Astrocyte (in vitro differentiated cells and primary cell): ENCODE measurements at regions not wholly inside any gene's neighbourhood (a gene's known extent, or its start where the extent isn't known, plus 50 kb on each side); places are given as distances from the start of the nearest gene placed in this dataset.
A peak's percentile ranks its signal among the peaks of the same experiment; 100 is the strongest.

Experiments
- DNase-seq: peaks from one replicate; pipeline ENCODE4 v3.0.0-alpha.2; 2010; ENCODE audit warnings: low read depth
- FAIRE-seq: peaks from 2 replicates; lab custom pipeline; 2011; peaks lifted over from hg19 to GRCh38; lab: Jason Lieb, UNC
- H2AFZ ChIP-seq: 2 replicates; pipeline ENCODE4 v1.6.0; 2012; ENCODE audit warnings: low read depth, low read length, inconsistent platforms
- H3K27ac ChIP-seq: 2 replicates; pipeline ENCODE4 v1.5.1; 2011; ENCODE audit warnings: low read depth, low read length, inconsistent platforms
- H3K27me3 ChIP-seq: 2 replicates; pipeline ENCODE4 v1.6.0; 2011; ENCODE audit warnings: low read length, inconsistent platforms; ENCODE audit not compliant: insufficient read depth
- H3K36me3 ChIP-seq: 2 replicates; pipeline ENCODE4 v1.5.1; 2011; ENCODE audit warnings: low read length, inconsistent platforms; ENCODE audit not compliant: insufficient read depth
- H3K4me1 ChIP-seq: 2 replicates; pipeline ENCODE4 v1.5.1; 2011; ENCODE audit warnings: low read length, inconsistent platforms; ENCODE audit not compliant: insufficient read depth
- H3K4me2 ChIP-seq: 2 replicates; pipeline ENCODE4 v1.6.0; 2012; ENCODE audit warnings: low read length, inconsistent platforms
- H3K4me3 ChIP-seq: 2 replicates; pipeline ENCODE4 v1.5.1; 2011; ENCODE audit warnings: low read depth, mild to moderate bottlenecking, low read length, inconsistent platforms; ENCODE audit not compliant: insufficient read depth
- H3K79me2 ChIP-seq: 2 replicates; pipeline ENCODE4 v1.6.0; 2012; ENCODE audit warnings: mild to moderate bottlenecking, low read length, inconsistent platforms; ENCODE audit not compliant: insufficient read depth
- H3K9ac ChIP-seq: 2 replicates; pipeline ENCODE4 v1.6.0; 2012; ENCODE audit warnings: mild to moderate bottlenecking, low read length, inconsistent platforms
- H3K9me3 ChIP-seq: 2 replicates; pipeline ENCODE4 v1.5.1; 2012; ENCODE audit warnings: low read depth, mild to moderate bottlenecking, low read length, inconsistent platforms; ENCODE audit not compliant: insufficient read depth
- H4K20me1 ChIP-seq: 2 replicates; pipeline ENCODE4 v1.6.0; 2012; ENCODE audit warnings: low read length, inconsistent platforms; ENCODE audit not compliant: insufficient read depth
- H3K27ac Mint-ChIP-seq: one replicate; pipeline ENCODE4 v1.8.0; 2021; ENCODE audit warnings: mild to moderate bottlenecking, mixed read lengths; ENCODE audit not compliant: unreplicated experiment
- H3K27me3 Mint-ChIP-seq: one replicate; pipeline ENCODE4 v1.8.0; 2021; ENCODE audit warnings: low read depth, mixed read lengths; ENCODE audit not compliant: unreplicated experiment
- H3K36me3 Mint-ChIP-seq: one replicate; pipeline ENCODE4 v1.8.0; 2021; ENCODE audit warnings: low read depth, mixed read lengths; ENCODE audit not compliant: unreplicated experiment
- H3K4me1 Mint-ChIP-seq: one replicate; pipeline ENCODE4 v1.8.0; 2021; ENCODE audit warnings: low read depth, mixed read lengths; ENCODE audit not compliant: unreplicated experiment
- H3K4me3 Mint-ChIP-seq: one replicate; pipeline ENCODE4 v1.8.0; 2021; ENCODE audit warnings: mild to moderate bottlenecking, moderate library complexity, mixed read lengths; ENCODE audit not compliant: unreplicated experiment
- H3K9me3 Mint-ChIP-seq: one replicate; pipeline ENCODE4 v1.8.0; 2021; ENCODE audit warnings: mild to moderate bottlenecking, mixed read lengths; ENCODE audit not compliant: unreplicated experiment
- EZH2 ChIP-seq: IDR thresholded peaks from 2 replicates; pipeline ENCODE4 v1.6.1; 2012; ENCODE audit warnings: mild to moderate bottlenecking, low read length, inconsistent platforms; ENCODE audit not compliant: insufficient read depth
- TF ChIP-seq, protein P1 (sequence below): IDR thresholded peaks from 2 replicates; pipeline ENCODE4 v1.5.1; 2011; ENCODE audit warnings: low read depth, mild to moderate bottlenecking, inconsistent platforms, low read length, moderate library complexity; ENCODE audit not compliant: insufficient read depth

DNA sequence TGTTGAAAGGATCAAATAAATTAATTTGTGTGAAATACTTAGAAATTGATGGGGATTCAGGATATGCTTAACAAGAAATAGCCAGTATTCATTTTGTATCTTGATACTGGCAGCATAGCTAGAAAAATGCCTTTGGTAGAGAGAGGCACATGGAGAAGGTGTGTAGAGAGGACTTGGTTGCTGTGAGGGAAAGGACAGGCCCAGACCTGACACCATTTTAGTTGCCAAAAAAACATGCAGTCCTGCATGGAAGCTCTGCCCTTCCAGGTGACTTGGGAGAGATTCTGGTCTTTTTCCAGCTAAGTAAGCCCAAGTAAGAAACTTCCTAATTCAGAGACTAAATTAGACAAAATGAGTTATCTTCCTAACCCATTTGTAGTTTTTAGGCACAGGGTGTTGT lies 335.0 kb downstream of the RFC3 start:
- Histone ChIP-seq H3K27ac (no peak overlapping the region), H2AFZ (no peak overlapping the region), H4K20me1 (no peaks in the 10 kb centered on the region), H3K4me2 (no peak overlapping the region), H3K27me3 (no peaks in the 10 kb centered on the region), H3K4me3 (no peak overlapping the region), H3K79me2 (no peaks in the 10 kb centered on the region), H3K36me3 (no peaks in the 10 kb centered on the region), H3K9ac (no peak overlapping the region), H3K9me3 (no peaks in the 10 kb centered on the region), H3K4me1 (peaks cover 28% of the 10 kb centered on the region)
- FAIRE-seq (no peak), DNase-seq (no peak)
- peak overlapping the region; percentile 13 for H3K27ac Mint-ChIP-seq
- no peak for TF ChIP-seq EZH2
- TF ChIP-seq, protein P1, sequence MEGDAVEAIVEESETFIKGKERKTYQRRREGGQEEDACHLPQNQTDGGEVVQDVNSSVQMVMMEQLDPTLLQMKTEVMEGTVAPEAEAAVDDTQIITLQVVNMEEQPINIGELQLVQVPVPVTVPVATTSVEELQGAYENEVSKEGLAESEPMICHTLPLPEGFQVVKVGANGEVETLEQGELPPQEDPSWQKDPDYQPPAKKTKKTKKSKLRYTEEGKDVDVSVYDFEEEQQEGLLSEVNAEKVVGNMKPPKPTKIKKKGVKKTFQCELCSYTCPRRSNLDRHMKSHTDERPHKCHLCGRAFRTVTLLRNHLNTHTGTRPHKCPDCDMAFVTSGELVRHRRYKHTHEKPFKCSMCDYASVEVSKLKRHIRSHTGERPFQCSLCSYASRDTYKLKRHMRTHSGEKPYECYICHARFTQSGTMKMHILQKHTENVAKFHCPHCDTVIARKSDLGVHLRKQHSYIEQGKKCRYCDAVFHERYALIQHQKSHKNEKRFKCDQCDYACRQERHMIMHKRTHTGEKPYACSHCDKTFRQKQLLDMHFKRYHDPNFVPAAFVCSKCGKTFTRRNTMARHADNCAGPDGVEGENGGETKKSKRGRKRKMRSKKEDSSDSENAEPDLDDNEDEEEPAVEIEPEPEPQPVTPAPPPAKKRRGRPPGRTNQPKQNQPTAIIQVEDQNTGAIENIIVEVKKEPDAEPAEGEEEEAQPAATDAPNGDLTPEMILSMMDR = no peak
- H3K36me3 Mint-ChIP-seq = no peaks in the 10 kb centered on the region
- H3K4me1 Mint-ChIP-seq = peaks cover 35% of the 10 kb centered on the region
- no peaks in the 10 kb centered on the region for H3K27me3 Mint-ChIP-seq
- peaks cover 2% of the 10 kb centered on the region for H3K9me3 Mint-ChIP-seq
- H3K4me3 Mint-ChIP-seq = no peak overlapping the region

DNA sequence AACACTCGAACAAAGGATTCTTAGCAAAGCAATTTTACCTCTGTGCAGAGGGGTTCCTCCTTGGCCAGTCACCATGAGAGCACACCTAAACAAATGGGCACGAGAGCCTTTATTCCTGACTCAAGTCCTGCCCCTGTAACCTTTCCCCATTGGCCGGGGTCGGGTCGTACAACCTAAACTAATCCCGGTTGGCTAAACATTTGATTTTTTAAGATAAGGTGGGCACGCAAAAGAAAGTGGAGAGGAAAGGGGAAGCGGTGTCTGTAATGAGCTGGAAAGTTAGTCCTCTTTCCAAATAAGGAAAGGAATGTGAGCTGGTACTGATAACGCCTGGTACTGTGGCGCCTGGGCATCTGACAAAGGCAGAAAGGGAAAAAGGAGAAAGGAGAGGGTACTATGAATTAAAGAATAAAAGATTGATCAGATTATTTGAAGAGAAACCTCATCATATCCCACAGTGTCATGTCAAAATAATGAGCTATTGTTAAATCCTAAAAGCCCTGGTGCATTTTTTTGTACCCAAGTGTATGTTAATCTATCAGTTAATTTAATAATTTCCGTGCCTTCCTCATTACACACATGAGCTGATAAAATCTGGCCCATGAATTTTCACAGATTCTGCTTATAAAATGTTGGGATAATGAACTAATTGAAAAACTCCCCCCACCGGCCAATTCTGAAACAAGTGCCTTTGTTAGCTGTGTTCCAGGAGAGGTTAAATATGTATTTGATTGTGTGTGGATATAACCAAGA lies 335.7 kb downstream of the RFC3 start:
- Mint-ChIP-seq H3K27ac (peak overlapping the region; percentile 79), H3K4me1 (peaks cover 35% of the 10 kb centered on the region)
- no peak overlapping the region for H3K4me2 ChIP-seq

More for the DNA sequence above, 335.7 kb downstream of the RFC3 start:
- Mint-ChIP-seq H3K36me3 (no peaks in the 10 kb centered on the region), H3K9me3 (peaks cover 2% of the 10 kb centered on the region), H3K27me3 (no peaks in the 10 kb centered on the region), H3K4me3 (no peak overlapping the region)
- FAIRE-seq (no peak), DNase-seq (no peak)
- H3K79me2 ChIP-seq = no peaks in the 10 kb centered on the region
- H3K27ac ChIP-seq = no peak overlapping the region
- H3K9me3 ChIP-seq = no peaks in the 10 kb centered on the region
- H3K4me1 ChIP-seq = peaks cover 28% of the 10 kb centered on the region
- H4K20me1 ChIP-seq = no peaks in the 10 kb centered on the region
- H3K27me3 ChIP-seq = no peaks in the 10 kb centered on the region
- no peak overlapping the region for H3K4me3 ChIP-seq
- H3K9ac ChIP-seq = no peak overlapping the region
- no peak overlapping the region for H2AFZ ChIP-seq
- TF ChIP-seq, protein P1 = no peak
- TF ChIP-seq EZH2 = no peak
- no peaks in the 10 kb centered on the region for H3K36me3 ChIP-seq
